A673 (cell line): ENCODE measurements at regions not wholly inside any gene's neighbourhood (a gene's known extent, or its start where the extent isn't known, plus 50 kb on each side); places are given as distances from the start of the nearest gene placed in this dataset.

Experiments
- BruUV-seq: library from RNA; stranded (reverse); fragments of 400-500 nt; replicated peaks from 2 replicates; lab custom pipeline; 2021; lab: Mats Ljungman, UMichigan
- CTCF ChIA-PET: fragments of 300-600 bp; sonication (Branson Sonifier 250); formaldehyde crosslinking; loops from one replicate; lab custom pipeline; 2022; ENCODE audit warnings: antibody characterized with exemption; lab: Charles Lee
- POLR2A ChIA-PET: fragments of 300-600 bp; sonication (Branson Sonifier 250); formaldehyde crosslinking; loops from one replicate; lab custom pipeline; 2022; ENCODE audit warnings: antibody characterized with exemption; ENCODE audit not compliant: low non-redundant PET; lab: Charles Lee
- DNase-seq: peaks from one replicate; pipeline ENCODE4 v3.0.0-alpha.2; 2015; ENCODE audit warnings: low spot score
- H3K27ac ChIP-seq: fragments of 200-600 bp; sonication (generic); 2 replicates; pipeline ENCODE4 v1.5.1; 2016; ENCODE audit warnings: mixed run types, low read depth, mild to moderate bottlenecking, mixed read lengths, antibody characterized with exemption, low read length; ENCODE audit not compliant: poor library complexity, severe bottlenecking
- H3K27me3 ChIP-seq: fragments of 200-600 bp; sonication (generic); replicated peaks from 2 replicates; pipeline ENCODE4 v1.6.1; 2017; ENCODE audit warnings: mixed run types, low read depth, mild to moderate bottlenecking, mixed read lengths, antibody characterized with exemption, low read length; ENCODE audit not compliant: insufficient read depth, poor library complexity
- H3K36me3 ChIP-seq: fragments of 200-600 bp; sonication (generic); 2 replicates; pipeline ENCODE4 v1.6.1; 2016; ENCODE audit warnings: mixed run types, mild to moderate bottlenecking, mixed read lengths, antibody characterized with exemption, low read length; ENCODE audit not compliant: insufficient read depth, poor library complexity, severe bottlenecking
- H3K4me1 ChIP-seq: fragments of 200-600 bp; sonication (generic); 2 replicates; pipeline ENCODE4 v1.6.1; 2017; ENCODE audit warnings: mixed run types, mild to moderate bottlenecking, mixed read lengths, antibody characterized with exemption, low read length; ENCODE audit not compliant: insufficient read depth, poor library complexity, severe bottlenecking
- H3K4me3 ChIP-seq: fragments of 200-600 bp; sonication (generic); 2 replicates; pipeline ENCODE4 v1.5.1; 2016; ENCODE audit warnings: low read depth, mixed run types, mild to moderate bottlenecking, mixed read lengths, low read length; ENCODE audit not compliant: poor library complexity, severe bottlenecking
- H3K9me3 ChIP-seq: fragments of 200-600 bp; sonication (generic); 2 replicates; pipeline ENCODE4 v1.6.1; 2016; ENCODE audit warnings: mixed run types, low read depth, mild to moderate bottlenecking, mixed read lengths, antibody characterized with exemption, low read length; ENCODE audit not compliant: poor library complexity, severe bottlenecking
- CTCF ChIP-seq: fragments of 300-800, 200-600 bp; sonication (generic); conservative IDR thresholded peaks from 2 replicates; pipeline ENCODE4 v1.5.1; 2017; ENCODE audit warnings: low read depth, mild to moderate bottlenecking, antibody characterized with exemption, low read length, moderate library complexity, mixed read lengths
- EZH2 ChIP-seq: fragments of 200-600 bp; sonication (generic); IDR thresholded peaks from 2 replicates; pipeline ENCODE4 v1.6.1; 2017; ENCODE audit warnings: borderline replicate concordance, low read depth, mild to moderate bottlenecking, mixed read lengths, antibody characterized with exemption, low read length; ENCODE audit not compliant: poor library complexity, severe bottlenecking
- intact Hi-C: fragments of 100-400 bp; cut with micrococcal nuclease; formaldehyde crosslinking; loops from one replicate; pipeline ENCODE4 v1.10.0; 2022; ENCODE audit not compliant: unreplicated experiment

GRCh38 chr2:163319006-163319405 is 416.8 kb downstream of the FIGN start:
- no peaks in the 10 kb centered on the region for H3K9me3 ChIP-seq
- intact Hi-C loops = no loop called here
- ChIA-PET CTCF (no interaction called here), POLR2A (no interaction called here)
- H3K4me1 ChIP-seq = no peaks in the 10 kb centered on the region
- no TSS peak for BruUV-seq
- H3K4me3 ChIP-seq = no peak overlapping the region
- H3K27ac ChIP-seq = no peak overlapping the region
- H3K27me3 ChIP-seq = no peaks in the 10 kb centered on the region
- H3K36me3 ChIP-seq = no peaks in the 10 kb centered on the region
- no peak for DNase-seq
- TF ChIP-seq EZH2 = no peak
- no peak for TF ChIP-seq CTCF

- POLR2A ChIA-PET = no interaction called here
- Histone ChIP-seq H3K27ac (no peak overlapping the region), H3K36me3 (no peaks in the 10 kb centered on the region), H3K27me3 (no peaks in the 10 kb centered on the region), H3K9me3 (no peaks in the 10 kb centered on the region), H3K4me1 (no peaks in the 10 kb centered on the region), H3K4me3 (no peak overlapping the region)
- CTCF ChIA-PET = no interaction called here
- TF ChIP-seq CTCF = no peak
- no peak for TF ChIP-seq EZH2
- no peak for DNase-seq
- BruUV-seq = no TSS peak
- intact Hi-C loops = no loop called here
Observed at GRCh38 chr2:163314712-163315111, 421.1 kb downstream of the FIGN start.

DNA sequence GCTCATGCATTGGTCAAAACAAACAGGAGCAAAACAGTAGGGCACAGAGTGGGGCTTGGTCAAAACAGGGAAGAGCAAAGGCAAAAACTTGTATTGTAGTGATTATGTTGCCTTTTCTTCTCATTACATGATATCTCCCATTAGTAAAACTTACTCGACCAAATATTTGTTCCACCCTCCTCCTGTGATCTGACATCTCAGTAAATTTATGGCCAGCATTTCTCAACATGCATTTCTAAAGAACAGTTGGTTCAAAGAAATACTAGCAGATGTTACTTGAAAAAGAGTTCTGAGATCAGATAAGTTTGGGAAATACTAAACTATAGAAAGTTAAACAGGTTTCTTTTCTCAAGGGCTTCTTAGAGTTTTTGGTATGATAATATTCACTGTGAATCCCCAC is 423.1 kb downstream of the FIGN start:
- peak; percentile 5 for DNase-seq
- Histone ChIP-seq H3K27me3 (no peaks in the 10 kb centered on the region), H3K9me3 (no peaks in the 10 kb centered on the region), H3K36me3 (no peaks in the 10 kb centered on the region), H3K27ac (no peak overlapping the region), H3K4me1 (no peaks in the 10 kb centered on the region), H3K4me3 (no peak overlapping the region)
- ChIA-PET POLR2A (no interaction called here), CTCF (no interaction called here)
- BruUV-seq = no TSS peak
- intact Hi-C loops = no loop called here
- TF ChIP-seq EZH2 = no peak
- no peak for TF ChIP-seq CTCF
